EH (cell line): ENCODE measurements at regions not wholly inside any gene's neighbourhood (a gene's known extent, or its start where the extent isn't known, plus 50 kb on each side); places are given as distances from the start of the nearest gene placed in this dataset.
"Not testable (repeated sequence)": the region's sequence is repeated elsewhere in the genome, so short reads cannot be mapped to it uniquely, and the experiment has no call there.

Source experiments
- DNase-seq: peaks from one replicate; pipeline ENCODE4 v3.0.0-alpha.2; 2015; ENCODE audit warnings: low read depth

DNA sequence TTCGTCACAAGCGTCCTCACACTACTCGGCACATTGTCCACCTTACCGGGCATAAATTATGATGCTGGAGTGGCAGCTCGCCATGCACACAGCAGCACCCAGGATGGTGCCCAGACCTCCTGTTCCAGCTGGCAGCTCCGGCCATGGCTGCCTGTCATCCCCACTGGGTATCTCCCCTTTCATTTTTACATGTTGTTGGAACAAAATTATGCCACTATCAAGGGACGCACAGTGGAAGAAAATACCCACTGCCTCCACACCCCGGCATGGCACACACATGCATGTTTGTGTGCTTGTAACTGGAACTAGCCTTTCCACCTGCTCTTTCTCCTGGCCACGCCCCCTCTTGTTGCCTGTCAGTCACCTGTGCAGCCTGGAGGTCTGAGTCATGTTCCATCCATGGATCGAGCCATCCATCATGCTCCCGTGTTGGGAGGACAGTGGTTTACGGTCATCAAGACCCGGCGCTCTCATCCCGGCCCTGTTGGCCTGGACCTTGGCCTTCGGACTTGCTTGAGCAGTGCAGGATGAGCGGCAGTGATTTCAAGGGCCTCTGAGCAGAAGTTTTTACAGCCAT lies 1069.6 kb downstream of the BRD1 start:
- DNase-seq, result no peak

DNA sequence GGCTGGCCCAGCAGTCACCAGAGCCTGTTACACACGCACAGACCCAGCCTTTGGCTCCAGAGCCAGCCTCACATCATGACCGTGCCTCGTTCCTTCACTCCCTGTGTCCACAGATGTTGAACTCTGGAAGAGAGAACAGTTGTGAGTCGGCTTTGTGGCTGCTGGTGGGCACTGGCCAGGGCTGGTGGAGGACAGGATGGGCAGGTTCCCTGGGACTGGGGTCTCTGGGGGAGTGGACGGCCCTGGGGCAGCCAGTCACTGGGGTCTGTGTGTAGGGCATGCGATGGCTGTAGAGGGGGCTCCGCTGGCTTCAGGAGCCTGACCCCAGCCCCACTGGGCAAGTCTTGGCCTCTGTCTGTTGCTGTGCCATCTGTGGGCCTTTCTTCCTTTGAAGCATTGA lies 1070.1 kb downstream of the BRD1 start:
- DNase-seq, result no peak

DNA sequence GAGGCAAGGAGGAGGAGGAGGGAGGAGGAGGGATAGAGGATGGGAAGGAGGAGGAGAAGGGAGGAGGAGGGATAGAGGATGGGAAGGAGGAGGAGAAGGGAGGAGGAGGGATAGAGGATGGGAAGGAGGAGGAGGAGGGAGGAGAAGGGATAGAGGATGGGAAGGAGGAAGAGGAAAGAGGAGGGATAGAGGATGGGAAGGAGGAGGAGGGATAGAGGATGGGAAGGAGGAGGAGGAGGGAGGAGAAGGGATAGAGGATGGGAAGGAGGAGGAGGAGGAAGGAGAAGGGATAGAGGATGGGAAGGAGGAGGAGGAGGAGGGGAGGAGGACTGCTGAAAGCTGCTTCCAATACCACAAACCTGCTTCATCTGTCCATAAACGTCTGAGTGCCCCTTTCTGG lies 1070.5 kb downstream of the BRD1 start:
- not testable (repeated sequence) for DNase-seq

- DNase-seq, result no peak
Measured at GRCh38 chr22:48756146-48757111, 1071.2 kb downstream of the BRD1 start.

GRCh38 chr22:48755059-48755949 lies 1072.4 kb downstream of the BRD1 start:
- no peak for DNase-seq

DNA sequence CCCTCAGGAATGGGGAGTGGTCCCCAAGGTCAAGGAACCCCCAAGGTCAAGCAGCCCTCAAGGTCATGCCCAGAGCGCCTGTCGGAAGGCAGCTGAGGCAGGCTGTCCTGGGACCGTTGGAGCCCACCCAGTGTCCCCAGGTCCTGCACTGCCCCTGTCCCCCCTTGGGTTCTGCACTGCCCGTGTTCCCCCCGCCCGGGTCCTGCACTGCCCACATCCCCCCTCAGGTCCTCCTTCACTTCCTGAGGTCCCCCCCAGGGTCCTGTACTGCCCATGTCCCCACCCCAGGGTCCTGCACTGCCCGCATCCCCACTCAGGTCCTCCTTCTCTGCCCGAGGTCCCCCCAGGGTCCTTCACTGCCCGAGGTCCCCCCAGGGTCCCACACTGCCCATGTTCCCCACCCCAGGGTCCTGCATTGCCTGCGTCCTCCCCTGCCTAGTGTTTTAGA lies 1073.0 kb downstream of the BRD1 start:
- DNase-seq, result no peak

DNA sequence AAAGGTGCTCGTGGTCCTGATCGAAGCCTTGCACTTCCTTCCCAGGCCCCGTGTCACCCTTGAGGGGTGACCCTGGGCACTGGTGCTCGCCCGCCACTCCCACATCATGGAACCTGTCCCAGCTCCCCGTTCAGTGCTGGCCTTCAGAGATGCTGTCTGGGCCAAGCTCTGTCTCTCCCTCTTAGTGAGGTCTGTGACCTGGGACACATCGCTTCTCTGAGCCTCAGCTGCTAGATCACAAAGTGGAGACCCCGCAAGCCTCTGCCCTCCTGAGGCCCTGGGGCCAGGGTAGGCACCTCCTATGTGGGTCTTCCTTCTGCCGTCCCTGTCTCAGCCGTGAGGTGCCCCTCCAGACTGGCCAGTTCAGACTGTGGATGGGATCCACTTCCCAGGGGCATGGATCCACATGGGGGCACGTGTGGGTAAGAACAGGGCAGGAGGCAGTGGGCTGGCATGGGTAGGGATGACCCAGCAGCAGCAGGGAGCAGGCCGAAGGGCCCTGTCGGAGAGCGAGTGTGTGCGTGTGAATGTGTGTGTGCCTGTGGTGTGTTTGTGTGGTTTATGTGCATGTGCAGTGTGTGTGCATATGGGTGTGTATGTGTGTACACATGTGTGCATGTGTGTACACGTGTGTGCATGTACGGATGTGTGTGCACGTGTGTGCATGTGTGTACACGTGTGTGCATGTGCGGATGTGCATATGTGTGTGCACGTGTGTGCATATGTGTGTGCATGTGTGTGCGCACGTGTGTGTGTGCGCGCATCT lies 1073.7 kb downstream of the BRD1 start:
- no peak for DNase-seq

GRCh38 chr22:48753381-48753730 lies 1074.3 kb downstream of the BRD1 start:
- DNase-seq, result no peak

DNA sequence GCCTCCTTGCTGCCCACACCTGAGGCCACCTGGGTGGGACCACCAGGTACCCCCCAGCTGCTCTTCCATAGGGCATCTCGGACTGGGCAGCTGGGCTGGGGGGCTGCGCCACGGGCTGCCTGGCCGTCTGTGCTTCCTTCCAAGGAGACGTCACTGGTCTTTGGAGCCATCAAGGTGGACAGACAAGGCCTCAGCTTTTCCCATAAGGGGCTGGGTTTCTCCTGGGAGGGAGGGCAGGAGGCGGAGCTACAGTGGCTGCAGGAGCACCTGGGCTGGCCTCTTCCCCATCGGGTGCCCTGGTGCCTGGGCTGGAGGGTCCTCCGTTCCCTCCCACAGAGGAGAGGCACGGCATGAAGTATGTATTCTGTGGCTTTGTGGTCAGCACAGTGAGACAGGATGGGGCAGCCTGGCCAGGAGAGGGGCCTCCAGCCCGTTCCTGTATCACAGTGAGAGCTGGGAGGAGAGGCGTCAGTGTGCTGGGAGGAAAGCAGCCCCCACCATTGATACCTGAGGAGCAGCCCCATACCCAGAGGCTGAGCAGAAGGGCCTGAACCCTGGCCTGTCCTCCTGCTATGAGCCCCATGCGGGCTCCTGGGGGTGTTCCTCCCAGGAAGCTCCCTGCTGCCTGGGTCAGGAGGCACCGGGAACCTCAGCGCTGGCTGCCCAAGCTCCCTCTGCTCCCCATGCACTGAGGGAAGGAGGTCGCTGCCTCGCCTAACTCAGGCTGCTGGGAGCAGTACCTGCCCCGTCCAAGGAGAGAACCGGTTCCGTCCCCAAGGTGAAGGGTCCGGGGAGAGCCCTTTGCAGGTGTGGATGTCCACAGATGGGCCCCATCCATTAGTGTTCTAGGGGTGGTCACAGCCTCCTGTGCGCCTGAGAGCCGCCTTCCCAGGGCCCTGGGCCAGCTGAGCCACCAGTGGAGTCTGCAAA lies 1075.0 kb downstream of the BRD1 start:
- no peak for DNase-seq

GRCh38 chr22:48751539-48752437 lies 1075.9 kb downstream of the BRD1 start:
- no peak for DNase-seq

GRCh38 chr22:48750826-48751440 lies 1076.7 kb downstream of the BRD1 start:
- no peak for DNase-seq

- no peak for DNase-seq
Measured at GRCh38 chr22:48750282-48750681, 1077.4 kb downstream of the BRD1 start.

DNA sequence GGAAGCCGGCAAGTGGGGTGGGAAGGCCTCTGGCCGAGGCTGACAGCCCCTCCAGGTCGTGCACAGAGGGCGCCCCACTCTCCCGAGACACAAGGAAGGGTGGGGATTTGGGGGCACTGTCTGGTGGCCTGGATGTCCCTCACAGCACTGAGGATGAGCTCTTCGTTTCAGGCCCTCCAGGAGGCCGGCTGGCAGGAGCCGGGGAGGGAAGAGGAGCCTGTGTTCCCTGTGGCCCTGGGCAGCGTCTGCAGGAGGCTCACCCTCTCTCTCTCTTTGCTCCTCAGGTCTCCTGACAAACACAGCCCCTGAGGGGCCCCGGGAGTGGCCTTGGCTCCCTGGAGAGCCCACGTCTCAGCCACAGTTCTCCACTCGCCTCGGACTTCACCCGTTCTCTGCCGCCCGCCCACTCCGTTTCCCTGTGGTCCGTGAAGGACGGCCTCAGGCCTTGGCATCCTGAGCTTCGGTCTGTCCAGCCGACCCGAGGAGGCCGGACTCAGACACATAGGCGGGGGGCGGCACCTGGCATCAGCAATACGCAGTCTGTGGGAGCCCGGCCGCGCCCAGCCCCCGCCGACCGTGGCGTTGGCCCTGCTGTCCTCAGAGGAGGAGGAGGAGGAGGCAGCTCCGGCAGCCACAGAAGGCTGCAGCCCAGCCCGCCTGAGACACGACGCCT lies 1078.0 kb downstream of the BRD1 start:
- no peak for DNase-seq

GRCh38 chr22:48748860-48749554 lies 1078.7 kb downstream of the BRD1 start:
- no peak for DNase-seq

DNA sequence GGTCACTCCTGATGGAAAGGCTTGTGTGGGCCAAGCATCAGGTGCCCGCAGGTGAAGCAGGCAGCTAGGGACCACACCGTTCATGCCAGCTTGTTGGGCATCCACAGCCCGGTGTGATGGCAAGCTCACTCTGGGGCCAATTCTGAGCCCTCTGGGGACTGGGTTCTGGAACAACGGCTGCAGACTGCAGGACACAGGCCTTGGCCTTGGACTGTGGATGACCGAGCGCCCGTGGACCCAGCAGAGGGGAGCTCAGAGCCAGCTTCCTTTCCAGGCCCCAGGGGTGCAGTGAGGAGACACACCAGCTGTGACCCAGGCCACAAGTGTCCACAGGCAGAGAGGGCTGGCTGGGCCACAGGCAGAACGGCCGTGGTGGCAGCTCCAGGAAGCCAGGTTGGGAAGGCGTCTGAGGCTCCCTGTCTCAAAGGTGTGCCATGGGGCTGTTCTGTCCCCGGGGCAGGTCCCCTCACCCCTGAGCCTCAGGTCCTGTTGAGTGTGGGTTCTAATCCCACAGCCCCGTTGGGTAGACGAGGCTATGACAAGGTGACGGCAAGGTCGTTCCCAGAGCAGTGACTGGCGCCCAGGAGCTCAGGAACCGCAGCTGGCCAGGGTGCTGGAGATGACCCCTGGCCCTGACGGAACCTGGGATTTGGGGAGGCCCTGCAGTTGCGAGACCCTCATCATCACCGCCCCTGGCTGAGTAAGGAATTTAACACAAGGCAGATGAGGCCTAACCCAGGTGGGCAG lies 1079.4 kb downstream of the BRD1 start:
- no peak for DNase-seq

DNA sequence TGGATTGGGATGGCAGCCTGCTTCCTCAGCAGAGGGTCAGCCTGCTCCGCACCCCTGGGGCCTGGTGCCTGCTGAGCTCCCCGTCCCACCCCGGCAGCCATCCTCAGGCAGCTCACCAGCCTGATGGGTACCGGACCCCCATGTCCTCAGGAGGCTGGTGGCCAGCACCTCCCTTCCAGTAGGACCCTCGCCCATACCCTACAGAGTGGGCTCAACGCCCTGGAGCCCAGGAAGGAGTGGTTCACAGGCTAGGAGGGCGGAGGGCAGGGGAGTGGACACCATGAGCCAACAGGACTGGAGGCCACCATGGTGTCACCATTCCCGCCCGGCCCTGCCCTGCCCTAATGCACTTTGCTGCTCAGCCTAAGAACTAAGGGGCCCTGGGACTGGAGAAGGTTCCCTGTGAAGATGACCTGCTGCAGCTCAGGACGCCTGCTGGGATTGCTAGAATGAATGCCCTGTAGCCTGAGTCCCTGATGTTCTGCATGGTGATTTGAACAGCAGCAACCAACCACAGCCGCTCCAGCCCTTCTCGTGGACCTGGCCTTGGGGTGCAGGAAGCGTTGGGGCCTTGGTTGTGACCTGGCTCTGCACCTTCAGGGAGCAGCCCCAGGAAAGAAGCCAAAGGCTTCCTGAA lies 1080.8 kb downstream of the BRD1 start:
- no peak for DNase-seq
